Inflammatory macrophage (primary cell): ENCODE measurements at regions not wholly inside any gene's neighbourhood (a gene's known extent, or its start where the extent isn't known, plus 50 kb on each side); places are given as distances from the start of the nearest gene placed in this dataset.

Experiments used
- DNase-seq, 2 donors: peaks; one replicate each; pipeline ENCODE4 v3.0.0-alpha.2; 2020 to 2022

- DNase-seq = no peak
Measured at GRCh38 chr4:90007494-90008167, 113.0 kb downstream of the MMRN1 start.

- DNase-seq = no peak
Measured at GRCh38 chr4:90012918-90013317, 114.3 kb upstream of the CCSER1 start.

- DNase-seq = no peak
Measured at GRCh38 chr4:90024519-90024918, 102.7 kb upstream of the CCSER1 start.

GRCh38 chr4:90025248-90025647 lies 101.9 kb upstream of the CCSER1 start:
- DNase-seq = peak; percentile 13 to 19

GRCh38 chr4:90027565-90027964 lies 99.6 kb upstream of the CCSER1 start:
- peak; percentile 11 to 64 for DNase-seq

GRCh38 chr4:90028460-90028859 lies 98.7 kb upstream of the CCSER1 start:
- DNase-seq = no peak

- DNase-seq = no peak
Measured at GRCh38 chr4:90030202-90030601, 97.0 kb upstream of the CCSER1 start.

- no peak for DNase-seq
Measured at GRCh38 chr4:90030953-90031352, 96.2 kb upstream of the CCSER1 start.

GRCh38 chr4:90039122-90039521 lies 88.1 kb upstream of the CCSER1 start:
- DNase-seq = no peak

GRCh38 chr4:90051999-90052398 lies 75.2 kb upstream of the CCSER1 start:
- no peak for DNase-seq

- DNase-seq = no peak
Measured at GRCh38 chr4:90057091-90057490, 70.1 kb upstream of the CCSER1 start.

GRCh38 chr4:90060039-90060438 lies 67.2 kb upstream of the CCSER1 start:
- no peak for DNase-seq

GRCh38 chr4:90061881-90062280 lies 65.3 kb upstream of the CCSER1 start:
- DNase-seq = no peak

- no peak for DNase-seq
Measured at GRCh38 chr4:90064196-90064595, 63.0 kb upstream of the CCSER1 start.

GRCh38 chr4:90069151-90069550 lies 58.0 kb upstream of the CCSER1 start:
- no peak for DNase-seq

- peak; percentile 73 to 87 for DNase-seq
Measured at GRCh38 chr4:90071289-90072235, 55.6 kb upstream of the CCSER1 start.

- DNase-seq = no peak
Measured at GRCh38 chr4:90074322-90074886, 52.8 kb upstream of the CCSER1 start.
